GM18873 (cell line): ENCODE measurements at regions not wholly inside any gene's neighbourhood (a gene's known extent, or its start where the extent isn't known, plus 50 kb on each side); places are given as distances from the start of the nearest gene placed in this dataset.

Source experiments
- ATAC-seq: cut with Tn5 transposase; IDR thresholded peaks from one replicate; pipeline ENCODE4 v1.9.1; 2021; ENCODE audit warnings: mild to moderate bottlenecking, moderate library complexity, moderate number of reproducible peaks; ENCODE audit not compliant: unreplicated experiment, low FRiP score

GRCh38 chr7:136551618-136552017, 316.8 kb upstream of the CHRM2 start:
- ATAC-seq: no peak

DNA sequence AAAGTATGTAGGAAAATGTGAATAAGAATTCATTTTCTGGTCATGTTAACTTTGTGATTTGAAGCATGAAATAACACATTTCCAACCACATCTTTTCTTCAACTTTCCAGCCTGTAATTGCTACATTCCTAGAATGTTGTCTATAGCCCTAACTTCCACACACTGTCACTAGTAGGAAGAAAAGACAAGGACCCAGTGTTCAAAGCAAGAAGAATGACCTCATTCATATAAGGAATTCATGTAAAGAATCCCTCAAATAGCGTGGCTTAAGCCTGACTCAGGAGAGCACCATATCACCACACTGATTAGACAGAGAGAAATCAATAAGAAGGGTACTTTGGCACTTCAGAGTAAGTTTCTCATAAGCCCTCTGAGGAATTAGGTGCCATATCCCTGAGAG, 318.7 kb upstream of the CHRM2 start:
- no peak for ATAC-seq

GRCh38 chr7:136533732-136534131, 334.7 kb upstream of the CHRM2 start:
- no peak for ATAC-seq

GRCh38 chr7:136530831-136531230, 337.6 kb upstream of the CHRM2 start:
- ATAC-seq: no peak

GRCh38 chr7:136528329-136528728, 340.1 kb upstream of the CHRM2 start:
- ATAC-seq: no peak

DNA sequence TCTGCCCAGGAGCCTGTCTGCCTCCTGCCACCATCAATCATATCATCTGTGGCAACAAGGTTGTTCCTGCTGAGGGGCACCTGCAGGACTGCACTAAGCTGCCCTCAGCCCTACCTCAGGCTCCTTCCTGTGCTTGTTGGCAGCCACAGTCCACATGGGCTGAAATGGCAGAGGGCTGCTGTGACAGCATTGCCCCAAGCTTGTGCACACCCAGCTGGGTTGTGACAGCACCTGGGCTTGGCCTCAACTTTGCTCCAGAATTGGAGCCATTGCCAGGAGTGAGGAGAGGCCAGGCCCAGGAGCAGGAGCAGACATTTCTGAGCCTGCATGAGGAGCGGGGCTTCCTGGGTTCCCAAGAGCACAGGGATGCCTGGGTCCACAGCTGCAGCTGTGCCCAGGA, 340.9 kb upstream of the CHRM2 start:
- no peak for ATAC-seq

DNA sequence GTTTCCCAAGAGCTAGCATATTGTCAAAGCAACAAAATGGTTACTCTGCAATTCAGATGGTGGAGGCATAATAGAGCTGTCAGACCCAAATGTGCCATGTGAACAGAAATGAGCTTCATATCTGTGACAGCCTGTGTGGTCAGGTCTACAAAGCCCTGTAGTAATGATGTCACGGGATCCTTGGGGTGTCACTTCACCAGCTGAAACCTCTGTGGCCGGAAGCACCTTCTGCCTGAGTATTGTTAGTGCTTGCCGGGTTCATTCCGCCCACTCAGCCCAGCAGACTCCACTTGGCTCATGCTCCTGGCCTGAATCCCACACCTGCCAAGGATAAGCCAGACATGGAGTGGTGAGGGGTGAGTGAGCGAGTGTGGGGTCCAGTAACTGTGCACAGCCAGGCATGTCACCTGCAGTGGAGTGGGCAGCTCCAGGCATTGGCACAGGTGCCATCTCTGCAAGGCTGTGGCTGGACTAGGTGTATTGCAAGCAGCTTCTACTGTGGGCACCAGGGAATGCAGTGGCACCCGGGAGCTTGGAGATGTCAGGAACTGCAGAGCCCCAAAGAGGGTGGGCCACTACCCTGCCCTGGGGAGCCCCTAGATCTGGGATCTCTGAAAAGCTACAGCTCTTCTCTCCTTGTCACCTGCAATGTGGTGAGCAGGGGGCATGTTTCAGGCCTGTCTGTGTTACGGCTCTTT, 341.9 kb upstream of the CHRM2 start:
- no peak for ATAC-seq

DNA sequence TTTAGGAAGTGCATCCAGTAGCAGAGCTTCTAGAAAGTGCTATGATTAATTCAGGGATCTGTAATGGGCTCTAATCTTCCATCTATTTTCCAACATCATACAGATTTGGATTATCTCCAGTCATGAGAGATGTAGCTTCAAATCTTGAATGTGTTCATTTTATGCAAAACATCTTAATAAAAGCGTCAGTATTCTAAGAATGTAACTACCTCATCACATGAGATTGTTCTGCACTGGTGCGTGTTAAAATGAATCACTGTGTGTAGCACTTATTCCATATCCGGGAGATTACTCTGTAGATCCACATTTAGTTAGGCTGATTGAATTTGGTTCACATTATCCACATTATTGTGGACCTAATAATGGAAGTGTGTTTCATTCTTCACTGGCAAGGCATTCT, 344.9 kb upstream of the CHRM2 start:
- no peak for ATAC-seq

- ATAC-seq: no peak
Observed at GRCh38 chr7:136517971-136518370, 350.5 kb upstream of the CHRM2 start.

- ATAC-seq: no peak
Observed at GRCh38 chr7:136514776-136515175, 353.7 kb upstream of the CHRM2 start.

GRCh38 chr7:136513744-136514143, 354.7 kb upstream of the CHRM2 start:
- ATAC-seq: no peak

DNA sequence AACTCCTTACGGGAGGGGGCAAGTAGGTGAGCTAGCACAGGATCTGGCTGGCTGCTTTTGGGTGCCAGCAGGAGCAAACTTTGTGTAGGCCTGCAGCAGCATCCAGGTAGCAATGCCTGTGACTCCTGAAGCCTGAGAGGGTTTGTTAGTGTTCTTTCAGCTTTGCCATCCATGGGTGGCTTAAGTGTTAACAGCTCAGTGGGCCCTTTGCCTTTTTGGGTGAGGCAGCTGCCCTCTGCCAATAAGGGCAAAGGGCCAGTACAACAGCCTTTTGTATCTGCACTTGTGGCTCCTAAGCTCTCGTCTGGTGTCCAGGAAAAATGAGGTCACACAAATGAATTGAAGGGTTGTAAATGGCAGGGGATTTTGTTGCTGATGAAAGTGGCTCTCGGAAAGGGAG, 359.0 kb upstream of the CHRM2 start:
- ATAC-seq: no peak

DNA sequence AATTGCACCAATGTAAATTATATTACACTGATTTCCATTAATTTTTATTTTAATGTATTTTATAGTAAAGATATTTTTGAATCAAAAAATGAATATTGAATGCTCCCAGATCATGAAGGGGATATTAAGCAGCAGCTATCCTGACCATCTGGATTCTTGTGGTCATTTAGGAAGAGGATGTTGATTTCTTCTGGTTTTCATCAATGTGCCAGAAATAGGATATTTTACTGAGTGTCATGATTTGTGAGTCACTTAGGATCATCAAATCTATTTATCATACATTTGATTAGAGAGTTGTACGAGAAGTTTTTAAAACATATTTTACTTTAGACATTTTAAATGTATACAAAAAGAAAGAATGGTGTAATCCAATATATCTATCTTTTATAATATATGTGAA, 366.3 kb upstream of the CHRM2 start:
- ATAC-seq: no peak

- ATAC-seq: no peak
Observed at GRCh38 chr7:136501151-136501550, 367.3 kb upstream of the CHRM2 start.

DNA sequence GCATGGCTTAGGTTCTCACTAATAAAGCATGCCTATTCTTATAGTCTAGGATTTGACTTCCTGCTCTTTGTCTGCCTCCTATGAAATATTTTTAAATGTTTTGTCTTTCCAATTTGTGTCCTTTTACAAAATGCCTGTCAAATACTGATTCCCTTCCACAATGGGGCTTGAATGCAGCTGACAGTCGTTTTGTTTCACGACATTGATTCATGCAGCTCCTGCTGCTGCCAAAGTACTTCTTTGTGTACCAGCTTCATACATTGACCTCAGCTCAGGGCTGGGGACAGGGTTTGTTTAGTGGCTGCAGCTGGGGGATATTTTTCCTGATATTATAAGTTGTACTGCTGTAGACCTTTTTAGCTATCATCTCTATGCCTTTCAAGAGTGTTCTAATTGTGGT, 371.9 kb upstream of the CHRM2 start:
- ATAC-seq: no peak

GRCh38 chr7:136495081-136495480, 373.4 kb upstream of the CHRM2 start:
- ATAC-seq: no peak

DNA sequence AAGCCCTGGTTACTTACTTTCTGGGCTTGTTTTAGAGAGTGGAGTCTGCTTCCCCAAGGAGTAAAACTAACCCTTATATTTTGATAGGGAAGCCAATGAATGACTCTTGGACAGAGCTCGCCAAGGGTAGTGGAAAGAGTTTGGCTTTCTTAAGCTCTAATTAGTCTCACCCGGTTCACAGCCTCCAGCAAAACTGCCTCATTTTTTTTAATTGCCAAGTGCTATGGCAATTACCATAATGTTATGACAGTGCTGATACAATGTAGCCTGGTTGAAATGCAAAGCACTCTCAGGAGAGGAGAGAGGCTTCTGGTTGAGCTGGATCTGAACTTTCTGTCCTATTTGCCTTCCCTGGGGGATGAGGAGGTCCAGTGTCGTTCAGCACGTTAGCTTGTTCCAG, 376.1 kb upstream of the CHRM2 start:
- ATAC-seq: no peak

- ATAC-seq: no peak
Observed at GRCh38 chr7:136489808-136490207, 378.6 kb upstream of the CHRM2 start.

GRCh38 chr7:136480901-136481300, 387.6 kb upstream of the CHRM2 start:
- no peak for ATAC-seq

GRCh38 chr7:136479922-136480321, 388.5 kb upstream of the CHRM2 start:
- no peak for ATAC-seq

GRCh38 chr7:136470179-136470578, 398.3 kb upstream of the CHRM2 start:
- no peak for ATAC-seq

- ATAC-seq: no peak
Observed at GRCh38 chr7:136452949-136453348, 415.5 kb upstream of the CHRM2 start.

- ATAC-seq: no peak
Observed at GRCh38 chr7:136446751-136447150, 421.7 kb upstream of the CHRM2 start.
